ENCODE measurements at regions not wholly inside any gene's neighbourhood (a gene's known extent, or its start where the extent isn't known, plus 50 kb on each side); places are given as distances from the start of the nearest gene placed in this dataset.
A peak's percentile ranks its signal among the peaks of the same experiment; 100 is the strongest.

DNA sequence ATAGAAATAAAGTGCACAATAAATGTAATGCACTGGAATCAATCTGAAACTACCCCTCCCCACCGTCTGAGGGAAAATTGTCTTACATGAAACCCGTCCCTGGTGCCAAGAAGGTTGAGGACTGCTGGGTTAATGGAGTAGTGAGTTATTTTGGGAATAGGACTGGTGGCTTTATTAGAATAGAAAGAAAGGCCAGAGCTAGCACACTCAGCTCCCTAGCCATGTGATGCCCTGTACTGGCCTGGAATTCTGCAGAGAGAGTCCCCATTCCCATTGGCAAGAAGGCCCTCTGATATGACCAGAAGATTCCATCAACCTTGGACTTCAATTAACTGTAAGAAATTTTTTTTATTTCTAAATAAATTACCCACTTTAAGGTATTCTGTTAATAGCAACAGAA lies 393.5 kb upstream of the PCDH9 start:
- DNase-seq (ENCODE audit: low spot score) = no peak
- no peaks in the 10 kb centered on the region for H3K36me3 ChIP-seq
- no peak overlapping the region for H3K27ac ChIP-seq

GRCh38 chr13:67620665-67621064 lies 390.5 kb upstream of the PCDH9 start:
- no peak overlapping the region for H3K4me2 ChIP-seq
- H3K79me2 ChIP-seq (ENCODE audit: low read depth) = no peaks in the 10 kb centered on the region
- no peaks in the 10 kb centered on the region for H3K9me3 Mint-ChIP-seq
- no peaks in the 10 kb centered on the region for H3K27me3 Mint-ChIP-seq (ENCODE audit: insufficient read depth, low read depth)
- no peak for DNase-seq (ENCODE audit: low spot score)
- peak overlapping the region; percentile 51 for H2AFZ ChIP-seq (replicated peaks)
- peaks cover 10% of the 10 kb centered on the region for H3K4me1 Mint-ChIP-seq
- H3K36me3 Mint-ChIP-seq = no peaks in the 10 kb centered on the region
- H3K9me3 ChIP-seq (ENCODE audit: low read depth) = no peaks in the 10 kb centered on the region
- H3K4me3 ChIP-seq = no peak overlapping the region
- no peak overlapping the region for H3K27ac ChIP-seq
- no peaks in the 10 kb centered on the region for H3K36me3 ChIP-seq
- no peak overlapping the region for H3K27ac Mint-ChIP-seq
- TF ChIP-seq CTCF (IDR thresholded peaks at IDR 0.05) (no peak), EZH2 (IDR thresholded peaks at IDR 0.05) (no peak), EZH2phosphoT487 (IDR thresholded peaks at IDR 0.05) (no peak)
- H3K9ac ChIP-seq = no peak overlapping the region
- no peaks in the 10 kb centered on the region for H3K4me1 ChIP-seq
- no peak overlapping the region for H3K4me3 Mint-ChIP-seq
- no peaks in the 10 kb centered on the region for H4K20me1 ChIP-seq (ENCODE audit: low read depth)
- no peaks in the 10 kb centered on the region for H3K27me3 ChIP-seq
- H3F3A ChIP-seq (ENCODE audit: low read depth) = no peaks in the 10 kb centered on the region

More for the DNA sequence above, 393.5 kb upstream of the PCDH9 start:
- Mint-ChIP-seq H3K4me1 (peaks cover 10% of the 10 kb centered on the region), H3K27ac (no peak overlapping the region), H3K27me3 (ENCODE audit: insufficient read depth, low read depth) (no peaks in the 10 kb centered on the region), H3K9me3 (no peaks in the 10 kb centered on the region), H3K36me3 (no peaks in the 10 kb centered on the region), H3K4me3 (no peak overlapping the region)
- no peak overlapping the region for H2AFZ ChIP-seq (replicated peaks)
- no peaks in the 10 kb centered on the region for H3K4me1 ChIP-seq
- TF ChIP-seq CTCF (IDR thresholded peaks at IDR 0.05) (no peak), EZH2 (IDR thresholded peaks at IDR 0.05) (no peak), EZH2phosphoT487 (IDR thresholded peaks at IDR 0.05) (no peak)
- no peak overlapping the region for H3K4me2 ChIP-seq
- no peaks in the 10 kb centered on the region for H3K9me3 ChIP-seq (ENCODE audit: low read depth)
- no peaks in the 10 kb centered on the region for H3K79me2 ChIP-seq (ENCODE audit: low read depth)
- no peak overlapping the region for H3K4me3 ChIP-seq
- H3K27me3 ChIP-seq = no peaks in the 10 kb centered on the region
- H3K9ac ChIP-seq = no peak overlapping the region
- H3F3A ChIP-seq (ENCODE audit: low read depth) = no peaks in the 10 kb centered on the region
- H4K20me1 ChIP-seq (ENCODE audit: low read depth) = no peaks in the 10 kb centered on the region

DNA sequence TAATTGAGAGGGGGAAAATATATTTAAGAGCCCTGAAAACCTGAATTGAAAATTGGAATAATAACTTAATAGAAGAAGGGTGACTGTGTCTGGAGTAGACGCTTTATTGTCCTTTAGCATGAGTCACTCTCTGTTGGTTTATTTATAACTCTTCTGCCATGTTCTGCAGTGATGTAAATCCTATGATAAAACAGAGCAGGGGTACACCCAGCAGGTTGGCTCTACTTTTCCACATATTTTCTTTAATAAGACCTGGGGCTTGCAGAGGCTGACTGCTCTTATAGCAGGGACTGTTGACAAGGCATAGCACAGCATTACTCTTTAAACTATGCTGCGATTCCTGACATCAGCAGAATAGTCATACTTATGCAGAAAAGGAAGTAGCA lies 389.9 kb upstream of the PCDH9 start:
- no peak overlapping the region for H3K4me2 ChIP-seq
- DNase-seq (ENCODE audit: low spot score) = no peak
- Mint-ChIP-seq H3K27me3 (ENCODE audit: insufficient read depth, low read depth) (no peaks in the 10 kb centered on the region), H3K9me3 (no peaks in the 10 kb centered on the region), H3K36me3 (no peaks in the 10 kb centered on the region), H3K4me3 (no peak overlapping the region), H3K4me1 (peaks cover 10% of the 10 kb centered on the region), H3K27ac (no peak overlapping the region)
- TF ChIP-seq EZH2phosphoT487 (IDR thresholded peaks at IDR 0.05) (no peak), CTCF (IDR thresholded peaks at IDR 0.05) (no peak), EZH2 (IDR thresholded peaks at IDR 0.05) (no peak)
- peak overlapping the region; percentile 51 for H2AFZ ChIP-seq (replicated peaks)
- no peaks in the 10 kb centered on the region for H3K4me1 ChIP-seq
- no peaks in the 10 kb centered on the region for H3F3A ChIP-seq (ENCODE audit: low read depth)
- no peak overlapping the region for H3K9ac ChIP-seq
- no peaks in the 10 kb centered on the region for H3K27me3 ChIP-seq
- no peaks in the 10 kb centered on the region for H4K20me1 ChIP-seq (ENCODE audit: low read depth)
- no peak overlapping the region for H3K27ac ChIP-seq
- H3K4me3 ChIP-seq = no peak overlapping the region
- H3K79me2 ChIP-seq (ENCODE audit: low read depth) = no peaks in the 10 kb centered on the region
- no peaks in the 10 kb centered on the region for H3K9me3 ChIP-seq (ENCODE audit: low read depth)
- no peaks in the 10 kb centered on the region for H3K36me3 ChIP-seq

All from neural progenitor cell (in vitro differentiated cells).